CD1c-positive myeloid dendritic cell (primary cell): ENCODE measurements at regions not wholly inside any gene's neighbourhood (a gene's known extent, or its start where the extent isn't known, plus 50 kb on each side); places are given as distances from the start of the nearest gene placed in this dataset.
"Not testable (repeated sequence)": the region's sequence is repeated elsewhere in the genome, so short reads cannot be mapped to it uniquely, and the experiment has no call there.

ENCODE experiments used
- DNase-seq: peaks from one replicate; pipeline ENCODE4 v3.0.0-alpha.2; 2016; ENCODE audit errors: extremely low spot score

GRCh38 chr1:227416156-227416830, 98.0 kb upstream of the CDC42BPA start:
- DNase-seq: no peak

GRCh38 chr1:227415115-227415790, 97.0 kb upstream of the CDC42BPA start:
- DNase-seq: no peak

- DNase-seq: no peak
Observed at GRCh38 chr1:227411066-227411465, 92.8 kb upstream of the CDC42BPA start.

GRCh38 chr1:227406332-227406731, 88.0 kb upstream of the CDC42BPA start:
- not testable (repeated sequence) for DNase-seq

- DNase-seq: no peak
Observed at GRCh38 chr1:227403535-227403934, 85.2 kb upstream of the CDC42BPA start.

- DNase-seq: no peak
Observed at GRCh38 chr1:227401562-227402342, 83.5 kb upstream of the CDC42BPA start.

- DNase-seq: no peak
Observed at GRCh38 chr1:227399152-227399730, 80.9 kb upstream of the CDC42BPA start.

GRCh38 chr1:227397354-227397978, 79.2 kb upstream of the CDC42BPA start:
- DNase-seq: no peak

GRCh38 chr1:227396539-227397353, 78.5 kb upstream of the CDC42BPA start:
- no peak for DNase-seq

- DNase-seq: no peak
Observed at GRCh38 chr1:227395426-227396028, 77.2 kb upstream of the CDC42BPA start.

- no peak for DNase-seq
Observed at GRCh38 chr1:227392984-227393764, 74.9 kb upstream of the CDC42BPA start.

GRCh38 chr1:227391879-227392278, 73.6 kb upstream of the CDC42BPA start:
- no peak for DNase-seq

GRCh38 chr1:227391211-227391610, 72.9 kb upstream of the CDC42BPA start:
- DNase-seq: no peak

- DNase-seq: no peak
Observed at GRCh38 chr1:227390525-227390924, 72.2 kb upstream of the CDC42BPA start.

GRCh38 chr1:227388214-227389168, 70.2 kb upstream of the CDC42BPA start:
- DNase-seq: no peak

GRCh38 chr1:227379555-227379892, 61.2 kb upstream of the CDC42BPA start:
- no peak for DNase-seq

GRCh38 chr1:227378871-227379554, 60.7 kb upstream of the CDC42BPA start:
- no peak for DNase-seq

- no peak for DNase-seq
Observed at GRCh38 chr1:227378181-227378580, 59.9 kb upstream of the CDC42BPA start.
